Glutamatergic neuron (in vitro differentiated cells): ENCODE measurements at regions not wholly inside any gene's neighbourhood (a gene's known extent, or its start where the extent isn't known, plus 50 kb on each side); places are given as distances from the start of the nearest gene placed in this dataset.

Source experiments
- DNase-seq: peaks from one replicate; pipeline ENCODE4 v3.0.0; 2022
- H3K27ac Mint-ChIP-seq: one replicate; pipeline ENCODE4 v1.8.0; 2020; ENCODE audit warnings: mild to moderate bottlenecking, mixed read lengths, inconsistent platforms; ENCODE audit not compliant: unreplicated experiment
- H3K27me3 Mint-ChIP-seq: one replicate; pipeline ENCODE4 v1.8.0; 2020; ENCODE audit warnings: mild to moderate bottlenecking, moderate library complexity, mixed read lengths, inconsistent platforms; ENCODE audit not compliant: unreplicated experiment
- H3K36me3 Mint-ChIP-seq: one replicate; pipeline ENCODE4 v1.8.0; 2020; ENCODE audit warnings: mild to moderate bottlenecking, mixed read lengths, inconsistent platforms; ENCODE audit not compliant: unreplicated experiment
- H3K4me1 Mint-ChIP-seq: one replicate; pipeline ENCODE4 v1.8.0; 2020; ENCODE audit warnings: mild to moderate bottlenecking, low read depth, mixed read lengths, inconsistent platforms; ENCODE audit not compliant: unreplicated experiment
- H3K4me3 Mint-ChIP-seq: one replicate; pipeline ENCODE4 v1.8.0; 2020; ENCODE audit warnings: mild to moderate bottlenecking, mixed read lengths, inconsistent platforms; ENCODE audit not compliant: unreplicated experiment
- H3K9me3 Mint-ChIP-seq: one replicate; pipeline ENCODE4 v1.8.0; 2020; ENCODE audit warnings: mild to moderate bottlenecking, moderate library complexity, mixed read lengths, inconsistent platforms; ENCODE audit not compliant: unreplicated experiment
- CTCF ChIP-seq: fragments of 200-600 bp; sonication (generic); IDR thresholded peaks from one replicate; pipeline ENCODE4 v1.5.0; 2021; ENCODE audit not compliant: partially characterized antibody, unreplicated experiment

- DNase-seq = no peak
- Mint-ChIP-seq H3K4me3 (no peak overlapping the region), H3K27me3 (peaks cover 2% of the 10 kb centered on the region), H3K4me1 (peaks cover 7% of the 10 kb centered on the region), H3K9me3 (no peaks in the 10 kb centered on the region), H3K36me3 (no peaks in the 10 kb centered on the region), H3K27ac (no peak overlapping the region)
- no peak for TF ChIP-seq CTCF
Observed at GRCh38 chr2:64283006-64283570, 138.9 kb upstream of the PELI1 start.

- peaks cover 1% of the 10 kb centered on the region for H3K9me3 Mint-ChIP-seq
- no peak overlapping the region for H3K4me3 Mint-ChIP-seq
- peaks cover 2% of the 10 kb centered on the region for H3K27me3 Mint-ChIP-seq
- no peak for DNase-seq
- peaks cover 10% of the 10 kb centered on the region for H3K4me1 Mint-ChIP-seq
- no peak overlapping the region for H3K27ac Mint-ChIP-seq
- H3K36me3 Mint-ChIP-seq = no peaks in the 10 kb centered on the region
- no peak for TF ChIP-seq CTCF
Observed at GRCh38 chr2:64283641-64284361, 139.6 kb upstream of the PELI1 start.

GRCh38 chr2:64284751-64285150 is 140.5 kb upstream of the PELI1 start:
- peaks cover 2% of the 10 kb centered on the region for H3K27me3 Mint-ChIP-seq
- H3K9me3 Mint-ChIP-seq = peaks cover 1% of the 10 kb centered on the region
- no peak overlapping the region for H3K4me3 Mint-ChIP-seq
- no peak overlapping the region for H3K27ac Mint-ChIP-seq
- H3K4me1 Mint-ChIP-seq = peaks cover 10% of the 10 kb centered on the region
- no peak for TF ChIP-seq CTCF
- no peak for DNase-seq
- H3K36me3 Mint-ChIP-seq = no peaks in the 10 kb centered on the region

- Mint-ChIP-seq H3K36me3 (peaks cover 5% of the 10 kb centered on the region), H3K27me3 (peaks cover 2% of the 10 kb centered on the region), H3K4me1 (peaks cover 10% of the 10 kb centered on the region), H3K4me3 (no peak overlapping the region), H3K27ac (no peak overlapping the region), H3K9me3 (peaks cover 3% of the 10 kb centered on the region)
- TF ChIP-seq CTCF = no peak
- no peak for DNase-seq
Observed at GRCh38 chr2:64287202-64287740, 143.1 kb upstream of the PELI1 start.
